GM21717 (cell line): ENCODE measurements at regions not wholly inside any gene's neighbourhood (a gene's known extent, or its start where the extent isn't known, plus 50 kb on each side); places are given as distances from the start of the nearest gene placed in this dataset.

ENCODE experiments used
- ATAC-seq: cut with Tn5 transposase; IDR thresholded peaks from one replicate; pipeline ENCODE4 v1.9.1; 2021; ENCODE audit warnings: mild to moderate bottlenecking, moderate library complexity; ENCODE audit not compliant: unreplicated experiment

GRCh38 chr16:55041540-55042234, 111.0 kb downstream of the IRX5 start:
- no peak for ATAC-seq

GRCh38 chr16:55042556-55043432, 112.1 kb downstream of the IRX5 start:
- no peak for ATAC-seq

DNA sequence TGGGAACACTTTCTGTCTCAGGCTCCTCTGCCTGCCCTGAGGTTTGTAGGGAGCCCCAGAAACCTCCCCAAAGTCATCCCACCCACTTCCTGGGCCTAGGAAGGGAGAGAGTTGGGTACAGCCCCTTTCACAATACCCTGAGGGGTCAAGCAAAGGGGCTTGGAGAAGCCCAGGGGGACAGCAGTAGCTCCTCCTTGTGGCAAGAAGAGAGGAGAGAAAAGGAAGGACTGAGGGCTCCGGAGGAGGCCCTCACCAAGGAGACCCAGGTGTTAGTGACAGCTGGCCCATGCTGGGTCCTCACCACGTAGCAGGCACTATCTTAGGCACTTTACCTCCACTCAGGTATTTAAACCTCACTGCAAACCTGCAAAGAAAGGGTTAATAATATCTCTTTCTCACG, 112.8 kb downstream of the IRX5 start:
- ATAC-seq, result no peak

DNA sequence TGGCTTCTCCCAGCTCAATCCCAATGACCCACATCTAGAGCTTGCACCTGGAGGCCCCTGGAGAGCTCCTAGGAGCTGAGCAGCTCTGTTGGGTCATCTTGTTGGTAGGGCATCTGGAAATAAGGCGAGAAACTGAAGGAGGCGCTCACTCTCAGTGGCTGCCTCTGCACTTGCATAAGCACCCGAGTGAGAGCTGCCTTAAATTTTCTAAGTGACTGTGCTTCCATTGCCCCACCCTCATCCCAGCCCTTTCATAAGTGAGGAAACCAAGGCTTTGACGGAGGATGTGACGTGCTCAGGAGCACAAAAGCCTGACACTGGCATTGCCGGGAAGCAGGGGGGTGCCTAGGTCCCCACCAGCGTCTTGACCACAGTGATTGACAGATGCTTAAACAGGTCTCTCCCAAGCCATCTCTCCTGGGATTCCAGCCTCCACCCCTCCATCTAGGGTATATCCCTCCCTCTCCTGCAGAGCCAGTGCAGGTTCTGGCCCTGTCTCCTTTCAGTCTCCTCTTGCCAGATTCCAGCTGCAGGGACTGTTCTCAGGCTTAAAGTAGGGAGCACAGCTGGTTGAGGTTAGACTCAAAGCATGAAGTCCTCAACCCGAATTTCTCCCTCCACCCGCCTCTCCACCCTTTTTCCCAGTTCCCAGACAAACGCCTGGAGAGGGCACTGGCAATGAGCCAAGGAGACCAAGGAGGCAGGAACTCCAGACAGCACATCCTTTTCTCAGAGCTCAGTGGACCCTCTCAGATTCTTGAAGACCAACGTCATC, 113.7 kb downstream of the IRX5 start:
- no peak for ATAC-seq

GRCh38 chr16:55045329-55045728, 114.7 kb downstream of the IRX5 start:
- no peak for ATAC-seq

DNA sequence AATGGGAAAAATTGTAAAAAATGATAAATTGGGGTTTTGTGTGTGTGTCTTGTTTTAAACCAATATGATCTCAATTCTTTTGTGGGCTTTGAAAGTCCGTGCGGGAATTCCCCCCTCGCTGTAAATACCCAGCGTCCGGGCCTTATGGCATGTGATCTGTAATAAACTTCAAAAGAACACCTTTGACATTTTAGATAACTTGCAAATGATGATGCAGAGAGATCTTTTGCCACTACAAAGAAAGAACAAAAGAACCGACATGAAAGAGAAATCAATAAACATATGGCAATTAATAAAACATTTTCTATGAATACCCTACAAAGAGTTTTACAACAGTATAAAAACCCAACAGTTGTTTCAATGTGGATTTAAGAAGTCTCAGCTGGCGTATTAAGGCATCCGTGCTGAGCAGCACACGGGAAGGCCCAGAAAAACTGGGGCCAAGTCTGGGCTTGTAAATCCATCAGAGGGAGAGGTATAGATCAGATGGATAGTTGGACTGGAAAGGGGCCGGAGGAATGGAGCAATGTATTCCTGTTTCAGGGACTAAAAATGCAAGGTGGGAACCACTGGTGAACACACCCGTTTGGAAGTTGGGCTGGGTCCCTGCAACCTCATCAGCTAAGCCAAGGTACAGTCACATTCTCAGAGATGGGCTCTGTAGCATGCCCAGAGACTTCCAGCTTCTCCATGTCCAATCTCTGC, 115.2 kb downstream of the IRX5 start:
- no peak for ATAC-seq

- ATAC-seq, result no peak
Measured at GRCh38 chr16:55046513-55046912, 115.8 kb downstream of the IRX5 start.

DNA sequence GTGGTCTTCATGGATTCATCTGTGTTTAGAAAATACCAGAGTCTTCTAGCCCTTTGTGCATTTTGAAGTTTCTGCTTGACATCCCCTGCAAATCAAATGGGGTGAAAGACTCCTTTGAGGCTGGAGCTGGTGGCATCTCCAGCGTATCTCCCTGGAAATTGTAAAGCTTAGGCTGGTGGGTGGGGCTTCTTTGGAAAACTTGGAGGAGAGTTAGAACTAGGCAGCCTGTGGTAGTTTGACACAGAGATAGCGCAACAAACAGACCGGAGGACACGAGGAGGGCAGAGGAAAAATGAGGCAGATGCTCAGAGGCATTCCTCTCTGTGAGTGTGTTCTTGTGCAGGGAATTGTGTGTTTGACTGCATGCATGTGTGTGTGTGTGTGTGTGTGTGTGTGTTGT, 116.3 kb downstream of the IRX5 start:
- ATAC-seq, result no peak

DNA sequence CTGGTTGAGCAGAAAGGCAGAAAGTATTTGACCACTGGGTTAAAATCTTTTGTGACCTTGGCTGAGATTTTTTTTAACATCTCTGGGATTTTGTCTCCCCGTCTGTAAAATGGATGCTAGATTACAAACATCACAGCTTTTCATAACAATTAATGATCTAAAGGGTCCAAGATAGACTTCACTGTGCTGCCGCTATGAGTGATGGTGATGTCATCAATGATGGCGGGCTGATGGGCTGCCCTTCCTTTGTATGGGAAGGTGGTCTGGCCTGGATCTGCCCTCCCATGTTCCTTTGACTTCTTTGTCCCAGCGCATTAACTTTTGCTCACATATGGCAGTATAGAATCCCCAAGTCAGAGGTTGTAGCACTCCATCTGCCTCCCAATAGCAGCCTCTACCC, 116.7 kb downstream of the IRX5 start:
- no peak for ATAC-seq

GRCh38 chr16:55047903-55048497, 117.3 kb downstream of the IRX5 start:
- no peak for ATAC-seq

DNA sequence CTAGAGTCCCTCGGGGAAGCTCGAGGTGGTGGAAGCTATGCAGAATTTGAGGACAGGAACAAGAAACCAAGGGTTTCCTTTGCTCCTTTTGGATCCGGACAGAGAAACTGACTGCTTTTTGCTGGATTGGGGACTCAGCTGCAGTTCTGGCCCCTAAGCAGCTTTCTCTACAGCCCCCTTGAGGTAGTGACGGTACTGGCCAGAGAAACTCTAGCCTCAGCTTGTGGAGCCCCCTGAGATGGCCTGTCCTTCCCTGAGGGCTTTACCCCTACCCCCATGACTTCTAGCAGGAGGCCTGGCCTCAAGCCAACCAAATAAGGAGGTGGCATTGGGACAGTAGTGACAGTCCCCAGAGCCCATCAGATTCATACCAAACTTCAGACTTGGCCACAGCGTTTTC, 118.1 kb downstream of the IRX5 start:
- no peak for ATAC-seq

- no peak for ATAC-seq
Measured at GRCh38 chr16:55051571-55052347, 121.1 kb downstream of the IRX5 start.

DNA sequence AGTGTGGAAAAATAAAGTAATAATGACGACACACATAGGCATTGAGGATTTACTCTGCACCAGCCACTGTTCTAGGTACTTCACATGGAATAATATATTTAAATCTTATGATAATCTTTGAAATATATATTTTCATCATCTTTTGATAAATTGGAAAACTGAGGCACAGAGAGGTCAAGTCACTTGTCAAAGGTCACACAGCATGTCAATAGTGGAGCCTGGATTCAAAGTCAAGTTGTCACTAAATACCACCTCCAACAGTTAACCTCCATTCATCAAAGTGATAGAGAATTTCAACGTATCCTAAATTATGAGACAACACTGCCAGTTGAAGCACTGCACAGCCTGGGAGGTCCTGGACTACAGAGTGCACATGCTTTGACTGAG, 121.7 kb downstream of the IRX5 start:
- no peak for ATAC-seq

GRCh38 chr16:55052741-55053415, 122.2 kb downstream of the IRX5 start:
- ATAC-seq, result no peak

DNA sequence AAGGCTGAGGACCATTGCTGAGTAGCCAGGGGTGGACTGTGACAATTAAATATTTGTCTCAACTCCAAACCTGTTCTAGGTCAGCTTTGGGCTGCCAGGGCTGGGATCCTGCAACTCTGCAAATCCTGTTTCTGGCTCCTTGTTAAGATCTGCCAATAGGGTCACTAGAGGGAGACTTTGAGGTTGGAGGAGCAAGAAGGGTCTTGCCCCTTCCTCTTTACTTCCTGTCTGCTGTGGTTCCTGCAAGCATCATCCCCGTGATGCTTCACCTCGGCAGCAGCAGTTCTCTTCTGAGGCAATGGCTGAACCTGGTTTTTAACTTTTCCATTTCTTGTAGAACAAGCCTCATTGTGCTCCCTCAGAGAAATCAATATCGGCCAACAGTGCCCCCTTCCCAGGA, 124.6 kb downstream of the IRX5 start:
- ATAC-seq, result no peak

GRCh38 chr16:55056585-55057401, 126.1 kb downstream of the IRX5 start:
- ATAC-seq, result no peak

DNA sequence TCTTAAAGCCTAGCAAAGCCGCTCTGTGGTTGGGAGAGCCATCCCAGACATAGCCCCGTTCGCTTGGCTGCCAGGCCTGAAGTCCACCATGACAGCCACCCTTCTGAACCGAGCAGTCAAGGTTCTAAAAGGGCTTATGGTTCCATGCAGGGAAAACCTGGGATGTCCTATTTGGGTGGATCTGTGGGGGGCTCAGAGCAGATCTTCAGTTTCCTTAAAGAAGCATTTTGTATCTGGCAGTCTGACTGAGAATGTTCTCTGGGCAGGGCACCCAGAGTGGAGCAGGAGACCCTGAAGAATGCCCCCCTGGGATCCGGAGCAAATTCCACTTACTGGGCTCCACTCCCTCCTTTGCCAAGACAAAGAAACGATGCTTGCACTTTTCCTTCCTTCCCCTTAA, 127.2 kb downstream of the IRX5 start:
- no peak for ATAC-seq

GRCh38 chr16:55058576-55058975, 127.9 kb downstream of the IRX5 start:
- no peak for ATAC-seq
